GM19324 (cell line): ENCODE measurements at regions not wholly inside any gene's neighbourhood (a gene's known extent, or its start where the extent isn't known, plus 50 kb on each side); places are given as distances from the start of the nearest gene placed in this dataset.
A peak's percentile ranks its signal among the peaks of the same experiment; 100 is the strongest.
"Not testable (repeated sequence)": the region's sequence is repeated elsewhere in the genome, so short reads cannot be mapped to it uniquely, and the experiment has no call there.

ENCODE experiments used
- ATAC-seq: cut with Tn5 transposase; IDR thresholded peaks from one replicate; pipeline ENCODE4 v1.9.1; 2021; ENCODE audit warnings: mild to moderate bottlenecking, moderate library complexity; ENCODE audit not compliant: unreplicated experiment, low FRiP score

- no peak for ATAC-seq
Observed at GRCh38 chr4:128653527-128654444, 155.7 kb upstream of the JADE1 start.

GRCh38 chr4:128649575-128650205 is 159.8 kb upstream of the JADE1 start:
- ATAC-seq, result no peak

DNA sequence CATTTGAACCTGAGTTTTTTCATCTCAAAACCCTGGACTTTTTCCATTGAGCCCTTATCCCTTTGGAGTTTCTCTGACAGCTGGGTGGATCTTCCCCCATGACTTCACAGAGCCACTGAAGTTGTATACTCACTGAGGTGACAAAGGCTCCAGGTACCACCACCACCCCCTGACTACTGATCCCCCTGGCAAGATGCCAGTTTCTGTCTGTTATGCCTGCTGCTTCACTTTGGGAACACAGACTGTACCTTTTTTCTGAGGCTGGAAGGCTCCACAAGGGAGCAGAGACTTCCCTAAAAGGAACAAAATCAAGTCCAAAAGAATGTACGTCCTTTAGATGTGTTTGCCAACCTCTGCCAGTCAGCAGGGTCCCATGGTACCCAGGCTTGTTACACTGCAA is 160.3 kb upstream of the JADE1 start:
- ATAC-seq, result no peak

DNA sequence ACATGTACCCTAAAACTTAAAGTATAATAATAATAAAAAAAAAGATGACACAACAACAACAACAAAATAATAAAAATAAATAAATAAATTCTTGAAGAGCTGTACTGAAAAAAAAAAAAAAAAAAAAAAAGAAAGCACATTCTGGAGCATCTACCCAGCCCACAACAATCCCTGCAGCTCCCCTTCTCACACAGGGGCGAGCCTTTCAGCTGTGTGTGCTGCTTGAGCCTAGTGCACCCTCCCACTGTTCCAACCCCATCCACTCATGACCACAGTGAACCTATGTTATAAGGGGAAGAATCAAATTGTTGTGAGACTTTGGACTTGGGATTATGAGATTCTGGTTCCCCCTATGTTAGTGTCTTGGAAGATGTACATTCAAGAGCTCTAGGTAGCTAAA is 161.5 kb upstream of the JADE1 start:
- ATAC-seq, result no peak

DNA sequence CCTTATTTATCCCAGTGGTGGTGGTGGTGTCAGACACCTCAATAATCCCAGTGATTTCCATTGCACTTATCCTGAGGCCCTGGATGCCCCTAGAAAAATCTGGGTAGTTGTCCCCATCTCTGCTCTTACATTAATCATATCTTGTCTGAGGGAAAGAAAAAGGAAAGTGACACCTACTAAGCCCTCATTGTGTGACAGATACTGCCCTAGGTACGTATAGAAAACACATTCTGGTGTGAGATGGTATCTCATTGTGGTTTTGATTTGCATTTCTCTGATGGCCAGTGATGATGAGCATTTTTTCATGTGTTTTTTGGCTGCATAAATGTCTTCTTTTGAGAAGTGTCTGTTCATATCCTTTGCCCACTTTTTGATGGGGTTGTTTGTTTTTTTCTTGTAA is 162.6 kb upstream of the JADE1 start:
- ATAC-seq, result peak; percentile 57

DNA sequence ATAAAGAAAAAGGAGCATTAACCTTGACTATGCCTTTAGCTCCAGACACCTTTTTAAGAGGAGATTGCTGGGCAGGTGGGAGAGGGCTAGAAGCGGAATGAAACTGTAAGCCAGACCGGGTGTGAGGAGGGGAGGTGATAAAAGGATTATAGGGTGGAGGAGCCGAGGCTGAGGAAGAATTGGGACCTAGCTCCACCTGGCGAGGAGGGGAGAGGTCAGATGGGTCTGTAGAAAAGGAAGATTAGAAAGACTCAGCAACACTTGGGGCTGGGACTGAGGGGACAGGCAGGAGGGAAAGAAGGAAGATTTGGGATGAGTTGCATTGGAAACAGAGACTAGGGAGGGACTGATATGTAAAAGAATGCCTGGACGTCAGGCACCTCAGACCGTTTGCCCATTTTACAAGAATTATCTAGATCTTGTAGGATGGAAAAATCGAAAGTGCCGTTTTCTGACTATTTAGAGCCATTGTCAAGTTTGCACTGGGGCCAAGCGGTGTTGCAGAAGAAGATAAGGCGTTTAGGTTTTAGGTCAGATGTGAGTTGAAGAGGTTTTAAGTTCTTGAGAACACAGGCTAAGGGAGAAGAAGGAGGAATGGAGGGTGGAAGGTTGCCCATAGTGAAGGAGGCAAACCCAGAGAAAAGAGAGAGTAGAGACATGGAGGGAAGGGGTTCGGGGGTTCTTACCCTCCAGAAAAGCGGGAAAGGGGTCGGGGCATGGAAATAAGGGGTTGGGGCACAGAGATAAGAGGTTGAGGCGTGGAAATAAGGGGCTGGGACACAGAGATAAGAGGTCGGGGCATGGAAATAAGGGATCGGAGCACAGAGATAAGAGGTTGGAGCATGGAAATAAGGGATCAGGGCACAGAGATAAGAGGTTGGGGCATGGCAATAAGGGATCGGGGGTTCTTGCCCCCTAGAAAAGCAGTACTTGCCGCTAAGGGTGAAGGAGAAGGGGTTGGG is 164.5 kb upstream of the JADE1 start:
- not testable (repeated sequence) for ATAC-seq

DNA sequence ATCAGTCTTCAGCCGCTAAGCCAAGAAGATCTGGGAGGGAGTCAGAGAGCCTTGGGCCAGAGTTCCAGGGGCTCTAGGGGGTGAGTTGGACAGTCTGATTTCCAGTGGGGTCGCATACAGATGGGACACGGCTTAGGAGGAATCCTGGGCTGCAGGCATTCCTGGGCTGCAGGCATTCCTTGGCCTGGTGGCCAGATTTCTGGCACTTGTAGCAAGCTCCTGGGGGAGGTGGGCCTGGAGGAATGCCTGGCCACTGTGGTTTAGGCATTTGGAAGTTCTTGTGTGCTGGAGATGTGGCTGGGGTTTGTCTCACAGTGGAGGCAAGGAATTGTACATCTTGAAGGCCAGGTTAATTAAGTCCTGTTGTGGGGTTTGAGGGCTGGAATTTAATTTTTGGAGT is 165.4 kb upstream of the JADE1 start:
- ATAC-seq, result not testable (repeated sequence)

GRCh38 chr4:128641566-128641965 is 167.9 kb upstream of the JADE1 start:
- ATAC-seq, result not testable (repeated sequence)

- ATAC-seq, result no peak
Observed at GRCh38 chr4:128639541-128640270, 169.8 kb upstream of the JADE1 start.

GRCh38 chr4:128636906-128637305 is 172.6 kb upstream of the JADE1 start:
- no peak for ATAC-seq

- ATAC-seq, result no peak
Observed at GRCh38 chr4:128635955-128636560, 173.4 kb upstream of the JADE1 start.

- no peak for ATAC-seq
Observed at GRCh38 chr4:128635141-128635954, 174.2 kb upstream of the JADE1 start.

DNA sequence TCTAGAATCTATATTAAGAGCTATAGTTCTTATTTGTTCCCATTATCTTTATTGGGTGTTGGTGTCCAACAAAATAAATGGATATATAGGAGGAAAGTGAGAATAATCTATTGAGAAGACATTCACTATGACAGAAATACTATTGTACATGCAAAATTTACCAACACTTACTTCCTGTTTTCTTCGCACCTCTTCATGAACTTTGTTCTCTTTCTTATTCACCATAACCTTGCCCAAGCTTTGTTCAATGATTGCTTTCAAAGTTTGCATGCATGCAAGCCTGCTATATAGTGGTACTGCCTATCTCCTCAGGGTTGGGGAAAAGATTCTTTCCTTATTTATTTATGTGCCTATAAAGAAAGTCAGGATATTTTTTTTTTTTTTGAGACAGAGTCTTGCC is 176.4 kb upstream of the JADE1 start:
- peak; percentile 78 for ATAC-seq

DNA sequence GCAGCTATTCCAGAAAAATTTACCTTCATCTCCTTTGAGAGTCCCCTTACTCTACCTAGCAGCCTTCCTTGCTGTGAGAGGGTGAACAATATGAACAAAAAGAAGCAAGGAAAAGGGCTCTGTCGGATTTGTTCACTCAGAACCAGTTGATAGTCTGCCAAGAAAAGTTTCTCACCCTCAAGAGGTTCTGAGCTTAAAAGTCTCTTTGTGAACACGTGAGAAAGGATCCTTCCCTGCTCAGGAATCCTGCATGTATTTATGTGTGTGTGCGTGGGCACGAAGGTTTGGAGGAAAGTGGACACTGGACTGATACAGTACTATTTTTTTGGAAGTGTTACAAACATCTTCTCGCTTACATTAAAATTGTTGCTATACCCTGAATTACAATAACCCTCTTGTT is 178.6 kb upstream of the JADE1 start:
- ATAC-seq, result no peak

DNA sequence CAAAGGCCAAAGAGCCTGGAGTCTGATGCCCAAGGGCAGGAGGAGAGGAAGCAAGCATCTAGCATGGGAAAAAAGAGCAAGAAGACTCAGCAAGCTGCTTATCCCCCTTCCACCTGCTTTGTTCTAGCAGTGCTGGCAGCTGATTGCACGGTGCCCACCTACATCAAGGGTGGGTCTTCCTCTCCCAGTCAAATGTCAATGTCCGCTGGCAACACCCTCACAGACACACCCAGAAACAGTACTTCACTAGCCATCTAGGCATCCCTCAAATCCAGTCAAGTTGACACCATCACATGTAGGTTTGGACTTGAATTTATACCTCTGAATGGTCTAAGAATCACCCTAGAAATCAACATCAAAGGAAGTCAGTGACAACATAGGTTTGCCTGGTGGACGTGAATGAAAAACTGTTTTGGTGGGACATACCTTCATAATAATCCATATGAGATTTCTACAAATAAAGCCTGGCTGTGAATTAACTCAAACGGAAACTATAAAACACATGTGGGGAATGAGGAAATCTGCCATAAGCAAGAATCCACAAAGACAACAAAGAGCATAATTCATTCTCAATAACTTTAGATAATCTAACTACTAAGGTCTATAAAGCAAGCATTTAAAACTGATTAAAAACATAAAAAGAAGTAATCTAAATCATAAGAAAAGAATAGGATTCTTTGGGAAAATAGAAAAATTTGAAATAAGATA is 185.8 kb upstream of the JADE1 start:
- ATAC-seq, result no peak

DNA sequence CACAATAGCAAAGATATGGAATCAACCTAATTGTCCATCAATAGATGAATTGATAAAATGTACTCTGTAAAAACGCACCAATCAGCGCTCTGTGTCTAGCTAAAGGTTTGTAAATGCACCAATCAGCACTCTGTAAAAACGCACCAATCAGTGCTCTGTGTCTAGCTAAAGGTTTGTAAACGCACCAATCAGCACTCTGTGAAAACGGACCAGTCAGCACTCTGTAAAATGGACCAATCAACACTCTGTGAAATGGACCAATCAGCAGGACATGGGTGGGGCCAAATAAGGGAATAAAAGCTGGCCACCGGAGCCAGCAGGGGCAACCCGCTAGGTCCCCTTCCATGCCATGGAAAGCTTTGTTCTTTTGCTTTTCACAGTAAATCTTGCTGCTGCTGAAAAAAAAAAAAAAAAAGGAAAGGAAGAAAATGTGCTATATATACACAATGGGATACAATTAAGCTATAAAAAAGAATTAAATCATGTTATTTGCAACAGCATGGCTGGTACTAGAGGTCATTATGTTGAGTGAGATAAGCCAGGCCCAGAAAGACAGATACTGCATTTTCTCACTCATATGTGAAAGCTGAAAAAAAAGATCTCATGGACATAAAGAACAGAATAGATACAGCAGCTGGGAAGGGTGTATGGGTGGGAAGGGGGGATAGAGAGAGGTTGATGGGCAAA is 189.1 kb upstream of the JADE1 start:
- ATAC-seq, result not testable (repeated sequence)

DNA sequence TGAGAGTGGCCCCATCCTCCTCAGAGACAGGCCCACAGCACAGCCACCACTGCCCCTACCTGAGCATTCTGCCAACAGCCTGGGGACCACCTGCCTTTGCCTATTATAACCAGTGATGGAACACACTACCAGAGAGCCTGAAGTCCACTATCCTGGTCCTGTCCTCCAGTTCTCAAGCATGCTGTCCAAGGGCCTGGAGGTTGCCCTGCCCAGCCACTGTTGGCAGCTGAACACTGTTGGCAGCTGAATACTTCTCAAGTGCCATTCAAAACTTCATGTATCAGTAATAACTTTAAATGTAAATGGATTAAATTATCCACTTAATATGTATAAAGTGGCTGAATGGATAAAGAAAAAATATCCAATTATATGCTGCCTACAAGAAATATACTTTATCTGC is 194.3 kb upstream of the JADE1 start:
- no peak for ATAC-seq

GRCh38 chr4:128608006-128608405 is 201.5 kb upstream of the JADE1 start:
- ATAC-seq, result no peak
